Gastroesophageal sphincter (tissue), 4 donors: ENCODE measurements at regions not wholly inside any gene's neighbourhood (a gene's known extent, or its start where the extent isn't known, plus 50 kb on each side); places are given as distances from the start of the nearest gene placed in this dataset.

Source experiments
- ATAC-seq: fragments of 150-250 bp; one replicate; pipeline ENCODE4 v1.9.1; 2016; ENCODE audit warnings: mild to moderate bottlenecking, moderate library complexity
- H3K27ac ChIP-seq, 4 donors: fragments of 200-600 bp; sonication (generic) in 3 of 4; 1 replicate in 3 of 4; 2 replicates in 1 of 4; pipeline ENCODE4 v1.5.1; 2016 to 2019
- H3K27me3 ChIP-seq: fragments of 200-600 bp; sonication (generic); one replicate; pipeline ENCODE4 v1.5.1; 2019
- H3K36me3 ChIP-seq, 2 donors: fragments of 200-600 bp; sonication (generic); one replicate each; pipeline ENCODE4 v1.5.1; 2019; ENCODE audit warnings: control low read depth in 1 of 2
- H3K4me1 ChIP-seq, 3 donors: fragments of 200-600 bp; sonication (generic); 1 replicate in 2 of 3; 2 replicates in 1 of 3; pipeline ENCODE4 v1.5.1; 2016 to 2019; ENCODE audit warnings: control low read depth in 2 of 3
- H3K4me3 ChIP-seq, 2 donors: fragments of 200-600 bp; sonication (generic); one replicate each; pipeline ENCODE4 v1.5.1; 2019; ENCODE audit warnings: mild to moderate bottlenecking in 1 of 2, moderate library complexity in 1 of 2
- H3K9me3 ChIP-seq, 3 donors: fragments of 200-600 bp; sonication (generic); one replicate each; pipeline ENCODE4 v1.5.1; 2017 to 2019; ENCODE audit warnings: control low read depth in 2 of 3
- EP300 ChIP-seq: sonication (generic); formaldehyde crosslinking; IDR thresholded peaks from one replicate; pipeline ENCODE4 v1.6.1; 2017; ENCODE audit warnings: antibody characterized with exemption, mild to moderate bottlenecking
- POLR2A ChIP-seq, 2 donors: fragments of 450-650 bp; IDR thresholded peaks; one replicate each; pipeline ENCODE4 v1.6.1; 2017; ENCODE audit warnings: antibody characterized with exemption in 2 of 2, mild to moderate bottlenecking in 2 of 2, moderate library complexity in 1 of 2
- POLR2AphosphoS5 ChIP-seq: sonication (generic); formaldehyde crosslinking; IDR thresholded peaks from one replicate; pipeline ENCODE4 v1.6.1; 2017; ENCODE audit warnings: antibody characterized with exemption
- WGBS, 2 donors: methylation state at CpG; one replicate each; pipeline ENCODE4 v1.1.5; 2018; ENCODE audit warnings: low coverage in 1 of 2; 5-methylcytosine and 5-hydroxymethylcytosine counted together
- TF ChIP-seq, protein P1 (sequence below), 4 experiments: fragments of 200-600 bp in 2 of 4; fragments of 450-650 bp in 2 of 4; sonication (generic) in 1 of 4; IDR thresholded peaks; one replicate each; pipeline ENCODE4 v1.5.1; 2017 to 2019; ENCODE audit warnings: antibody characterized with exemption in 4 of 4, mild to moderate bottlenecking in 2 of 4, moderate library complexity in 2 of 4

GRCh38 chr3:40855871-40856270 lies 331.1 kb downstream of the ZNF621 start:
- TF ChIP-seq, protein P1, sequence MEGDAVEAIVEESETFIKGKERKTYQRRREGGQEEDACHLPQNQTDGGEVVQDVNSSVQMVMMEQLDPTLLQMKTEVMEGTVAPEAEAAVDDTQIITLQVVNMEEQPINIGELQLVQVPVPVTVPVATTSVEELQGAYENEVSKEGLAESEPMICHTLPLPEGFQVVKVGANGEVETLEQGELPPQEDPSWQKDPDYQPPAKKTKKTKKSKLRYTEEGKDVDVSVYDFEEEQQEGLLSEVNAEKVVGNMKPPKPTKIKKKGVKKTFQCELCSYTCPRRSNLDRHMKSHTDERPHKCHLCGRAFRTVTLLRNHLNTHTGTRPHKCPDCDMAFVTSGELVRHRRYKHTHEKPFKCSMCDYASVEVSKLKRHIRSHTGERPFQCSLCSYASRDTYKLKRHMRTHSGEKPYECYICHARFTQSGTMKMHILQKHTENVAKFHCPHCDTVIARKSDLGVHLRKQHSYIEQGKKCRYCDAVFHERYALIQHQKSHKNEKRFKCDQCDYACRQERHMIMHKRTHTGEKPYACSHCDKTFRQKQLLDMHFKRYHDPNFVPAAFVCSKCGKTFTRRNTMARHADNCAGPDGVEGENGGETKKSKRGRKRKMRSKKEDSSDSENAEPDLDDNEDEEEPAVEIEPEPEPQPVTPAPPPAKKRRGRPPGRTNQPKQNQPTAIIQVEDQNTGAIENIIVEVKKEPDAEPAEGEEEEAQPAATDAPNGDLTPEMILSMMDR (IDR thresholded peaks at IDR 0.05), result no peak
- no peak for TF ChIP-seq EP300
- no peak for TF ChIP-seq POLR2A (IDR thresholded peaks at IDR 0.05)
- no peak for TF ChIP-seq POLR2AphosphoS5
- 10 to 13% methylated on average over 1 of the region's 1 CpG for WGBS, 2 donors
- Histone ChIP-seq H3K9me3 (no peaks in the 10 kb centered on the region), H3K27me3 (no peaks in the 10 kb centered on the region), H3K4me1 (no peaks in the 10 kb centered on the region), H3K36me3 (no peaks in the 10 kb centered on the region), H3K27ac (no peak overlapping the region), H3K4me3 (no peak overlapping the region)
- no peak for ATAC-seq

- TF ChIP-seq EP300, result no peak
- no peak for TF ChIP-seq POLR2AphosphoS5
- no peak for TF ChIP-seq POLR2A (IDR thresholded peaks at IDR 0.05)
- TF ChIP-seq, protein P1 (IDR thresholded peaks at IDR 0.05), result no peak
- Histone ChIP-seq H3K9me3 (no peaks in the 10 kb centered on the region), H3K4me1 (no peaks in the 10 kb centered on the region), H3K36me3 (no peaks in the 10 kb centered on the region), H3K27ac (no peak overlapping the region), H3K4me3 (no peak overlapping the region), H3K27me3 (no peaks in the 10 kb centered on the region)
- ATAC-seq, result no peak
- 66 to 75% methylated on average over 5 to 7 of the region's 7 CpGs for WGBS, 2 donors
Measured at GRCh38 chr3:40858364-40859115, 333.8 kb downstream of the ZNF621 start.

GRCh38 chr3:40862946-40863345 lies 336.4 kb upstream of the CTNNB1 start:
- Histone ChIP-seq H3K4me1 (no peaks in the 10 kb centered on the region), H3K27me3 (no peaks in the 10 kb centered on the region), H3K36me3 (no peaks in the 10 kb centered on the region), H3K9me3 (no peaks in the 10 kb centered on the region), H3K4me3 (no peak overlapping the region), H3K27ac (no peak overlapping the region)
- 97 to 100% methylated on average over 2 of the region's 2 CpGs for WGBS, 2 donors
- TF ChIP-seq EP300 (no peak), POLR2A (IDR thresholded peaks at IDR 0.05) (no peak), POLR2AphosphoS5 (no peak)
- TF ChIP-seq, protein P1 (IDR thresholded peaks at IDR 0.05), result no peak
- no peak for ATAC-seq

DNA sequence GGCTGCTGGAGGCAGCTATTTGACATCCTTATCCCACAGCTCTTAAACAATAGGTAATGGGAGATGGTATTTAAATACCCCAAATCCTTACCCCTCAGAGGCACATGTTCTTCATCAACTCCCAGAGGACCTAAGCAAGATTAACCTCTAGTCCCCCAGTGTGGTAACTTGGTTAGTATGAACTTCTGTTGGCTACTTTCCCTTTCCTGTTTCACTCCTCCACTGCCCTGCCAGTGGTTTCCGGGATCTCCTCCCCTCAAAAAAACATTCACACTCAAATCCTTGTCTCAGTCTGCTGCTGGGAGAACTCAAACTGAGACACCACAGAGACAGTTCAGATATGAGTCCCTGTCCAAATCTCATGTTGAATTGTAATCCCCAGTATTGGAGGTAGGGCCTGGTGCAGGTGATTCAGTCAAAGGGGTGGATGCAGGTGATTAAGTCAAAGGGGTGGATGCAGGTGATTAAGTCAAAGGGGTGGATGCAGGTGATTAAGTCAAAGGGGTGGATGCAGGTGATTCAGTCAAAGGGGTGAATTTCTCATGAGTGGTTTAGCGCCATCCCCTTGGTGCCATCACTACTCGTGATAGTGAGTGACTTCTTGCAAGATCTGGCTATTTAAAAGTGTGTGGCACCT lies 335.0 kb upstream of the CTNNB1 start:
- Histone ChIP-seq H3K4me3 (no peak overlapping the region), H3K9me3 (no peaks in the 10 kb centered on the region), H3K27ac (no peak overlapping the region), H3K27me3 (no peaks in the 10 kb centered on the region), H3K36me3 (no peaks in the 10 kb centered on the region), H3K4me1 (no peaks in the 10 kb centered on the region)
- 70 to 97% methylated on average over 2 to 3 of the region's 3 CpGs for WGBS, 2 donors
- no peak for ATAC-seq
- TF ChIP-seq, protein P1 (IDR thresholded peaks at IDR 0.05), result no peak
- TF ChIP-seq EP300 (no peak), POLR2AphosphoS5 (no peak), POLR2A (IDR thresholded peaks at IDR 0.05) (no peak)

GRCh38 chr3:40864915-40865314 lies 334.4 kb upstream of the CTNNB1 start:
- Histone ChIP-seq H3K36me3 (no peaks in the 10 kb centered on the region), H3K4me3 (no peak overlapping the region), H3K27ac (no peak overlapping the region), H3K27me3 (no peaks in the 10 kb centered on the region), H3K9me3 (no peaks in the 10 kb centered on the region), H3K4me1 (no peaks in the 10 kb centered on the region)
- 54 to 58% methylated on average over 1 of the region's 1 CpG for WGBS, 2 donors
- TF ChIP-seq POLR2A (IDR thresholded peaks at IDR 0.05) (no peak), EP300 (no peak), POLR2AphosphoS5 (no peak)
- TF ChIP-seq, protein P1 (IDR thresholded peaks at IDR 0.05), result no peak
- ATAC-seq, result no peak
